ENCODE measurements at regions not wholly inside any gene's neighbourhood (a gene's known extent, or its start where the extent isn't known, plus 50 kb on each side); places are given as distances from the start of the nearest gene placed in this dataset.
"Not testable (repeated sequence)": the region's sequence is repeated elsewhere in the genome, so short reads cannot be mapped to it uniquely, and the experiment has no call there.

GRCh38 chr12:131659976-131660375, 50.9 kb upstream of the SFSWAP start:
- not testable (repeated sequence) for DNase-seq (ENCODE audit: low spot score)

- DNase-seq (ENCODE audit: low spot score): not testable (repeated sequence)
These were observed 50.5 kb upstream of the SFSWAP start for GRCh38 chr12:131660401-131660800.
